Activated T-helper 1 cell treated with anti-CD3 and anti-CD28 coated beads, Interleukin-2, amount 50 U/mL, for 16 hours (primary cell): ENCODE measurements at regions not wholly inside any gene's neighbourhood (a gene's known extent, or its start where the extent isn't known, plus 50 kb on each side); places are given as distances from the start of the nearest gene placed in this dataset.

Source experiments
- DNase-seq, 2 donors: peaks; one replicate each; pipeline ENCODE4 v3.0.0-alpha.2; 2020; ENCODE audit warnings: low read depth in 1 of 2, low spot score in 1 of 2

- DNase-seq = no peak
Observed at GRCh38 chr2:240341064-240341463, 94.4 kb upstream of the GPC1 start.

- no peak for DNase-seq
Observed at GRCh38 chr2:240343548-240343947, 91.9 kb upstream of the GPC1 start.

GRCh38 chr2:240344904-240345303 is 90.6 kb upstream of the GPC1 start:
- no peak for DNase-seq

- no peak for DNase-seq
Observed at GRCh38 chr2:240346015-240346752, 89.3 kb upstream of the GPC1 start.

- DNase-seq = no peak
Observed at GRCh38 chr2:240346753-240347372, 88.6 kb upstream of the GPC1 start.

- no peak for DNase-seq
Observed at GRCh38 chr2:240347373-240347940, 88.0 kb upstream of the GPC1 start.

GRCh38 chr2:240347949-240348500 is 87.4 kb upstream of the GPC1 start:
- no peak for DNase-seq

- DNase-seq = no peak
Observed at GRCh38 chr2:240348522-240348921, 86.9 kb upstream of the GPC1 start.

- DNase-seq = no peak
Observed at GRCh38 chr2:240349133-240350005, 86.1 kb upstream of the GPC1 start.

- DNase-seq = no peak
Observed at GRCh38 chr2:240350006-240350355, 85.5 kb upstream of the GPC1 start.

GRCh38 chr2:240350696-240351087 is 84.8 kb upstream of the GPC1 start:
- DNase-seq = no peak

GRCh38 chr2:240351088-240351741 is 84.2 kb upstream of the GPC1 start:
- DNase-seq = no peak

GRCh38 chr2:240351826-240352426 is 83.5 kb upstream of the GPC1 start:
- DNase-seq = no peak

- DNase-seq = no peak
Observed at GRCh38 chr2:240353086-240353798, 82.2 kb upstream of the GPC1 start.

- DNase-seq = no peak
Observed at GRCh38 chr2:240353944-240354343, 81.5 kb upstream of the GPC1 start.

GRCh38 chr2:240355001-240355891 is 80.2 kb upstream of the GPC1 start:
- no peak for DNase-seq

GRCh38 chr2:240355962-240356361 is 79.5 kb upstream of the GPC1 start:
- DNase-seq = no peak

- DNase-seq = no peak
Observed at GRCh38 chr2:240356700-240357640, 78.5 kb upstream of the GPC1 start.
